LNCaP clone FGC (cell line): ENCODE measurements at regions not wholly inside any gene's neighbourhood (a gene's known extent, or its start where the extent isn't known, plus 50 kb on each side); places are given as distances from the start of the nearest gene placed in this dataset.

ENCODE experiments used
- DNase-seq: peaks from one replicate; pipeline ENCODE4 v3.0.0-alpha.2; 2011; ENCODE audit warnings: low read depth
- H3K4me3 ChIP-seq: 2 replicates; pipeline ENCODE4 v1.5.1; 2011; ENCODE audit warnings: mild to moderate bottlenecking, low read depth, low read length, control low read depth
- TF ChIP-seq, protein P1 (sequence below): IDR thresholded peaks from 2 replicates; pipeline ENCODE4 v1.5.1; 2012; ENCODE audit warnings: mild to moderate bottlenecking; ENCODE audit not compliant: control insufficient read depth, insufficient read depth; ENCODE audit errors: extremely low read depth

DNA sequence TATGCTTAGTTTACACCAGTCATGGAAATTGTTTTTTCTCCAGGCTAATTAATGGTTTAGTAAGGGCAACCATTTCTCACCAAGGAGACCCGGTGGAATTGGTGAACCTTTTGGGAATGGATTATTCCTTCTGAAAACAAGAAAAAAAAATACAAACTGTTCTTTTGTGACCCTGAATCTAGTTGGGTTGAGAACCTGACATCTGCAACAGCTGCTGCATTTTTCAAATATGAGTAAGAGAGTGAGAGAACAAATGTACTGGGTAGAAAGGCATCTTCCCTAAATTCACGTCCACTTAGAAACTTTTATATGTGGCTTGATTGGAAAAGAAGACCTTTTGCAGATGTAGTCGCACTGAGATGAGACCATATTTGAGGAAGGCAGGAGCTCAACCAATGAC lies 553.4 kb upstream of the EPHA7 start:
- H3K4me3 ChIP-seq = no peak overlapping the region
- TF ChIP-seq, protein P1, sequence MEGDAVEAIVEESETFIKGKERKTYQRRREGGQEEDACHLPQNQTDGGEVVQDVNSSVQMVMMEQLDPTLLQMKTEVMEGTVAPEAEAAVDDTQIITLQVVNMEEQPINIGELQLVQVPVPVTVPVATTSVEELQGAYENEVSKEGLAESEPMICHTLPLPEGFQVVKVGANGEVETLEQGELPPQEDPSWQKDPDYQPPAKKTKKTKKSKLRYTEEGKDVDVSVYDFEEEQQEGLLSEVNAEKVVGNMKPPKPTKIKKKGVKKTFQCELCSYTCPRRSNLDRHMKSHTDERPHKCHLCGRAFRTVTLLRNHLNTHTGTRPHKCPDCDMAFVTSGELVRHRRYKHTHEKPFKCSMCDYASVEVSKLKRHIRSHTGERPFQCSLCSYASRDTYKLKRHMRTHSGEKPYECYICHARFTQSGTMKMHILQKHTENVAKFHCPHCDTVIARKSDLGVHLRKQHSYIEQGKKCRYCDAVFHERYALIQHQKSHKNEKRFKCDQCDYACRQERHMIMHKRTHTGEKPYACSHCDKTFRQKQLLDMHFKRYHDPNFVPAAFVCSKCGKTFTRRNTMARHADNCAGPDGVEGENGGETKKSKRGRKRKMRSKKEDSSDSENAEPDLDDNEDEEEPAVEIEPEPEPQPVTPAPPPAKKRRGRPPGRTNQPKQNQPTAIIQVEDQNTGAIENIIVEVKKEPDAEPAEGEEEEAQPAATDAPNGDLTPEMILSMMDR = no peak
- no peak for DNase-seq

DNA sequence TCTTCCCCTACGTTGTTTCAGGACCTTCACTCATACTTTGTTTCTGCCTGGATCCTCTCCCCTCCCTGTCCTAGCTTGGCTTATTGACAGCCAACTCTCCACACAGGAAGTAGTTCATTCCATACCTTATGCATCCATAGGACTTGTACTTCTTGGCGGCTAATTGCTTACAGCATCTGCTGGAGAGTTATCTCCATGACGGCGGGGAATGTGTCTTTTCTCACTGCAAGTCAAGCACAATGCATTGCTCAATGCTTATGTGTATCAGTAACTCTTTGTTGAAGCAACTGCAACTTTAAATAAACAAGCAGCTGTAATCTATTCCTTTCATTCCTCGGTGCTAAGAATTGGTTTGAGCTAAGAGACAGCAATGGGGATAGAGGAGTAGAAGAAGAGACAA lies 551.3 kb upstream of the EPHA7 start:
- DNase-seq = no peak
- TF ChIP-seq, protein P1 = no peak
- no peak overlapping the region for H3K4me3 ChIP-seq

DNA sequence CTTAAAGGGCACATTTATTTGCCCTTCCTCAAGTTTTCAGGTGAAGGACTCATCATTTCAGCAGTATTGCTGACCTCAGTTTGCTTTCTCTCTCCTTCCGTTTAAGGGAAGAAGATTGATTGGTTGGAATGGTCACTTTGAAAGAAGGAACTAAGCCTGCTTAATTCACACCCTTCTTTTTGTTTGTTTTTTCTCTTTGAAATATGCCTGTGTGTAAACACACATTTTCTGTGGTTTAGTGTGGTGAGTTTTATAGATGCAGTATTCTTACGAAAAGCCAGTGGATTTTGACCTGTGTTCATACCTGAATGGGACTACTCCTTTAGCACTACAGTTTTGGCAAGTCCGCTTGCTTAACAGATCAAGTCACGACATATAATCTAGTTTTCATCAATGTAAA lies 548.8 kb upstream of the EPHA7 start:
- TF ChIP-seq, protein P1 = no peak
- H3K4me3 ChIP-seq = no peak overlapping the region
- DNase-seq = no peak

DNA sequence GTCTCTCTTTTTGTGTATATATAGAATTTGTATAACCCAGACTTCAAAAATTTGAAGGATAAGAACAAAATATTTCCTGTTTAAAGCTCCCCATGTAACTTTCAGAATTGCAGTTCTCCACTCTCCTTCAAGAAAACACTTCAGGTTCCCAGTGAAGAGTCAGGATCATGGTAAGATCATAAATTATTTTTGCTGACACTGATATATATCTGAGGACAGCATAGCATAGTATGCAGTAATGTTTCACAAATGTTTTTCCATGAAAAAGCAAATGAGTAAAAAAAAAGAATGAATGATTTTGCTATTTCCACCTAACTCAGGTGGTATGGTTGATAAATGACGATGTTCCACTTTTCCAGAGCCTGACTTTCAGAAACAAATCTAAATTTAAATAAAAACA lies 545.6 kb upstream of the EPHA7 start:
- no peak overlapping the region for H3K4me3 ChIP-seq
- DNase-seq = no peak
- TF ChIP-seq, protein P1 = no peak

DNA sequence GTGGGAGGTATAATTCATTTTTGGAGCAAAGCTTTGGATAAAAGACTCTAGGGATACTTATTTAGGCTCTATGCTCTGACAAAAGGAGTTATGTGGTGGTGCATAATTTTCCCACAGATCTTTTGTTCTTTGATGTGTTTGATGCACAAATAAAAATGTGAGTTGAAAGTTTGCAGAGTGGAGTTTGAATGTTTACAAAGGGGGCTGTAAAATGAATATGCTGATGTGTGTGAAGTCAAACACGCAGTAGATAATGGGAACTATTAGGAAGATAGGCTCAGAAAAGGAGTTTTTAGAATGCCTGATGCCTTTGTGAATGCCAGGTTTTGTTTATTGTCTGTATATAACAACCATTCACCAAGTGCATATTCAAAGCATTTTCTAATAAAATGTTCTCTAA lies 545.0 kb upstream of the EPHA7 start:
- DNase-seq = peak; percentile 62
- TF ChIP-seq, protein P1 = no peak
- no peak overlapping the region for H3K4me3 ChIP-seq

DNA sequence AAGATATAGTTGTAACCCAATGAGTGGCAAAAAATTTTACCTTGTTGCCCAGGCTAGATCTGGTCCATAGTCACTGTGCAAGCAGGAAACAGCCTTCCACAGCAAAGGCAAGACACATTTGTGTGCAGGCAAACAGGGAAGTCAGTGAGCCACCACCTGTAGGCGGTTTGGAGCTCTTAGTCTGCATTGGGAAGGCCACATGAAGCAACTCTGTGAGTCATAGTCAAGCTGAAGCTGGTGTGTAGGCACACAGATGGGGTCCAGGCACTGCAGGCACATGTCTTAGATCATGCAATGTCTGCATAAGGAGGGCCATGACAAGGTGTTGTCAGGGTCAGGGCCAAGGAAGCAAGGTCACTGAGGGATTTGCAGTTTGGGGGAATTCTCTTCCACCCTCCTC lies 543.2 kb upstream of the EPHA7 start:
- TF ChIP-seq, protein P1 = no peak
- no peak for DNase-seq

DNA sequence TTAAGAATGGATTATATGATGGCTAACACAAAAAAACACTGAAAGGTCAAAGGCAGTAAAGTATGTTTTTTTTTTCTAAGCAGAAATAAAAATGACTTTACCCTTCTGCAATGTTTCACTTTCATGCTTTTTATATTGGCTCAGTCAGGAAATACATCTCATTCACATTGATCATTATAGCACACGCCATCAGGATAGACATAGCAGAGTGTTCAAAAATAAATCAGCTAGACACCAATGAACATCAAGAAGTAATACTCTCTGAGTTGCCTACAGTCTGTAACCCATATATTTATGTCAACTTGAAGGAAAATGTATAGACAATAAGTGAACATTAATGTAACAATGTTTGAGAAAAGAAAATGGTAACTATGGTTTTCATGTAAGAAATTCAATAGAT lies 535.2 kb upstream of the EPHA7 start:
- TF ChIP-seq, protein P1 = no peak
- H3K4me3 ChIP-seq = no peak overlapping the region
- DNase-seq = no peak

More for the DNA sequence above, 543.2 kb upstream of the EPHA7 start:
- H3K4me3 ChIP-seq = no peak overlapping the region
